ENCODE measurements at regions not wholly inside any gene's neighbourhood (a gene's known extent, or its start where the extent isn't known, plus 50 kb on each side); places are given as distances from the start of the nearest gene placed in this dataset.

- no TSS peak for BruUV-seq (replicated peaks)
- H3K9me3 ChIP-seq (replicated peaks; ENCODE audit: control insufficient read depth, insufficient read depth, low read depth, low read length) = no peaks in the 10 kb centered on the region
- in situ Hi-C loops (cut with MboI) = no loop called here
- no peaks in the 10 kb centered on the region for H3K36me3 ChIP-seq (ENCODE audit: control insufficient read depth, insufficient read depth, low read length)
- no peak overlapping the region for H3K4me2 ChIP-seq (ENCODE audit: insufficient read depth, low read length)
- H3K4me1 ChIP-seq (replicated peaks in 1 of 2; ENCODE audit: control insufficient read depth in 2 of 2, insufficient read depth in 2 of 2, low read length in 2 of 2) = no peaks in the 10 kb centered on the region
- H2AFZ ChIP-seq (ENCODE audit: low read depth, low read length) = no peak overlapping the region
- H3K27me3 ChIP-seq (ENCODE audit: control insufficient read depth in 2 of 2, insufficient read depth in 2 of 2, low read length in 2 of 2) = no peaks in the 10 kb centered on the region
- FAIRE-seq (no peak), ATAC-seq (no peak), DNase-seq (ENCODE audit: extremely low read depth in 1 of 4, low spot score in 3 of 4) (no peak)
- H3K9me1 ChIP-seq (ENCODE audit: control insufficient read depth, insufficient read depth, low read length) = no peaks in the 10 kb centered on the region
- 6% methylated on average over 3 of the region's 3 CpGs for WGBS (ENCODE audit: insufficient coverage, low coverage, missing lambda C conversion rate)
- H3K9ac ChIP-seq (ENCODE audit: insufficient read depth in 1 of 2, low read depth in 2 of 2, low read length in 2 of 2) = no peak overlapping the region
- H4K20me1 ChIP-seq (replicated peaks; ENCODE audit: control insufficient read depth, insufficient read depth, low read length) = no peaks in the 10 kb centered on the region
- no peak for TF ChIP-seq SNRNP70 (optimal IDR thresholded peaks at IDR 0.05; ENCODE audit: low read depth, low read length)
- TF ChIP-seq HBP1 (CRISPR knock-in tag; IDR thresholded peaks at IDR 0.05) = no peak
- no peak for TF ChIP-seq RFX1 (IDR thresholded peaks at IDR 0.05)
- no peak for TF ChIP-seq PYGO2 (tag; IDR thresholded peaks at IDR 0.05)
- TF ChIP-seq ZNF280B (CRISPR knock-in tag; IDR thresholded peaks at IDR 0.05) = no peak
- no peak for TF ChIP-seq TFE3 (CRISPR knock-in tag; IDR thresholded peaks at IDR 0.05)
- no peak for TF ChIP-seq ZNF133 (CRISPR knock-in tag; IDR thresholded peaks at IDR 0.05)
- TF ChIP-seq PHF20 (IDR thresholded peaks at IDR 0.05; ENCODE audit: partially characterized antibody) = no peak
- TF ChIP-seq CREB3L1 (IDR thresholded peaks at IDR 0.05; ENCODE audit: borderline replicate concordance, low read depth) = no peak
- TF ChIP-seq BCOR (IDR thresholded peaks at IDR 0.05) = no peak
- TF ChIP-seq NKRF (IDR thresholded peaks at IDR 0.05; ENCODE audit: borderline replicate concordance) = no peak
- no peak for TF ChIP-seq SMAD3 (CRISPR knock-in tag; conservative IDR thresholded peaks at IDR 0.05)
- TF ChIP-seq LCOR (CRISPR knock-in tag; IDR thresholded peaks at IDR 0.05) = no peak
- ChIA-PET CTCF (ENCODE audit: low intra/inter-chr PET ratio) (no interaction called here), POLR2A (no interaction called here)
- H3K4me3 ChIP-seq = no peak overlapping the region
- no peak overlapping the region for H3K27ac ChIP-seq (ENCODE audit: extremely low read depth, low read depth, low read length)
- no peaks in the 10 kb centered on the region for H3K79me2 ChIP-seq (ENCODE audit: control insufficient read depth, insufficient read depth, low read length)
- intact Hi-C loops (cut with micrococcal nuclease) = no loop called here
These were observed 50.2 kb upstream of the VGLL3 start for GRCh38 chr3:87041191-87041590.

All from K562 (cell line).